ENCODE measurements at regions not wholly inside any gene's neighbourhood (a gene's known extent, or its start where the extent isn't known, plus 50 kb on each side); places are given as distances from the start of the nearest gene placed in this dataset.

GRCh38 chr5:39633057-39633456, 208.3 kb upstream of the DAB2 start:
- ChIA-PET POLR2A (no interaction called here), CTCF (no interaction called here)
- WGBS (ENCODE audit: insufficient coverage), result 100% methylated on average over 3 of the region's 4 CpGs

GRCh38 chr5:39631958-39632357, 207.2 kb upstream of the DAB2 start:
- Histone ChIP-seq H3K4me1 (ENCODE audit: control extremely low read depth in 1 of 4, control insufficient read depth in 4 of 4, insufficient read depth in 4 of 4, low read length in 3 of 4) (no peaks in the 10 kb centered on the region), H3K27me3 (replicated peaks in 2 of 5; ENCODE audit: control insufficient read depth in 4 of 5, insufficient read depth in 5 of 5, low read length in 4 of 5) (peaks cover 0 to 3% (median 0%) of the 10 kb centered on the region in 5 experiments), H3K27ac (ENCODE audit: insufficient read depth in 1 of 2, low read depth in 1 of 2, low read length in 2 of 2, poor library complexity in 1 of 2, severe bottlenecking in 2 of 2) (no peak overlapping the region), H3K9me3 (ENCODE audit: control extremely low read depth in 1 of 5, control insufficient read depth in 4 of 5, insufficient read depth in 2 of 5, low read depth in 1 of 5, low read length in 4 of 5) (no peaks in the 10 kb centered on the region), H3K4me3 (ENCODE audit: control insufficient read depth in 1 of 7, extremely low read depth in 1 of 7, insufficient read depth in 4 of 7, low read depth in 2 of 7, low read length in 6 of 7) (no peak overlapping the region), H3K36me3 (ENCODE audit: control insufficient read depth in 4 of 4, insufficient read depth in 4 of 4, low read length in 3 of 4) (no peaks in the 10 kb centered on the region)
- ChIA-PET POLR2A (no interaction called here), CTCF (no interaction called here)
- WGBS (ENCODE audit: insufficient coverage), result no CpG with 5 or more reads among the region's 1 CpG
- no peak for DNase-seq

More at GRCh38 chr5:39633057-39633456, 208.3 kb upstream of the DAB2 start:
- Histone ChIP-seq H3K36me3 (ENCODE audit: control insufficient read depth in 4 of 4, insufficient read depth in 4 of 4, low read length in 3 of 4) (no peaks in the 10 kb centered on the region), H3K9me3 (ENCODE audit: control extremely low read depth in 1 of 5, control insufficient read depth in 4 of 5, insufficient read depth in 2 of 5, low read depth in 1 of 5, low read length in 4 of 5) (no peaks in the 10 kb centered on the region), H3K4me3 (ENCODE audit: control insufficient read depth in 1 of 7, extremely low read depth in 1 of 7, insufficient read depth in 4 of 7, low read depth in 2 of 7, low read length in 6 of 7) (no peak overlapping the region), H3K27ac (ENCODE audit: insufficient read depth in 1 of 2, low read depth in 1 of 2, low read length in 2 of 2, poor library complexity in 1 of 2, severe bottlenecking in 2 of 2) (no peak overlapping the region), H3K27me3 (replicated peaks in 2 of 5; ENCODE audit: control insufficient read depth in 4 of 5, insufficient read depth in 5 of 5, low read length in 4 of 5) (peaks cover 0 to 3% (median 0%) of the 10 kb centered on the region in 5 experiments), H3K4me1 (ENCODE audit: control extremely low read depth in 1 of 4, control insufficient read depth in 4 of 4, insufficient read depth in 4 of 4, low read length in 3 of 4) (no peaks in the 10 kb centered on the region)
- DNase-seq, result no peak

- H3K27me3 ChIP-seq (replicated peaks in 2 of 5; ENCODE audit: control insufficient read depth in 4 of 5, insufficient read depth in 5 of 5, low read length in 4 of 5), result peaks cover 0 to 3% (median 0%) of the 10 kb centered on the region in 5 experiments
- 96% methylated on average over 4 of the region's 5 CpGs for WGBS (ENCODE audit: insufficient coverage)
- no peak overlapping the region for H3K27ac ChIP-seq (ENCODE audit: insufficient read depth in 1 of 2, low read depth in 1 of 2, low read length in 2 of 2, poor library complexity in 1 of 2, severe bottlenecking in 2 of 2)
- H3K4me1 ChIP-seq (ENCODE audit: control extremely low read depth in 1 of 4, control insufficient read depth in 4 of 4, insufficient read depth in 4 of 4, low read length in 3 of 4), result no peaks in the 10 kb centered on the region
- no peaks in the 10 kb centered on the region for H3K36me3 ChIP-seq (ENCODE audit: control insufficient read depth in 4 of 4, insufficient read depth in 4 of 4, low read length in 3 of 4)
- ChIA-PET POLR2A (no interaction called here), CTCF (no interaction called here)
- DNase-seq, result no peak
- H3K9me3 ChIP-seq (ENCODE audit: control extremely low read depth in 1 of 5, control insufficient read depth in 4 of 5, insufficient read depth in 2 of 5, low read depth in 1 of 5, low read length in 4 of 5), result no peaks in the 10 kb centered on the region
- no peak overlapping the region for H3K4me3 ChIP-seq (ENCODE audit: control insufficient read depth in 1 of 7, extremely low read depth in 1 of 7, insufficient read depth in 4 of 7, low read depth in 2 of 7, low read length in 6 of 7)
Observed at GRCh38 chr5:39629946-39630345, 205.2 kb upstream of the DAB2 start.

DNA sequence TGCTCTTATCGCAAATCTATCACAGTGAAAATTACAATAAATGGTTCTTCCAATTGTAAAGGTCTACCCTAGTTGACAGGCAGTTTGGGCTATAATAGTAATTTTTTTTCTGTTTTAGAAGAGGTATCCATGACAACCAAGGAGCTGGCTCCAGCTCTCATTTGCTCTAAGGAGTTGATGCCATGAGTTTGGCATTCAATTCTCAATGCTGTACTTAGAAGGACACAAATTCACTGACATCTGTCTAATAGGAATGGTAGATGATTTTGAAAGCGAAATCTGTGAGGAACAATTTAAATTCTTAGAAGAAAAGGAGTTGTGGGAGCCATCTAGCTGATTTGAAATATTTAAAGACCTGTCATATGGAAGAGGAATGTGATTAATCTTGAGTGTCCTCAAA, 203.6 kb upstream of the DAB2 start:
- DNase-seq, result no peak
- Histone ChIP-seq H3K36me3 (ENCODE audit: control insufficient read depth in 4 of 4, insufficient read depth in 4 of 4, low read length in 3 of 4) (no peaks in the 10 kb centered on the region), H3K27me3 (replicated peaks in 2 of 5; ENCODE audit: control insufficient read depth in 4 of 5, insufficient read depth in 5 of 5, low read length in 4 of 5) (peaks cover 0 to 3% (median 0%) of the 10 kb centered on the region in 5 experiments), H3K4me1 (ENCODE audit: control extremely low read depth in 1 of 4, control insufficient read depth in 4 of 4, insufficient read depth in 4 of 4, low read length in 3 of 4) (no peaks in the 10 kb centered on the region), H3K4me3 (ENCODE audit: control insufficient read depth in 1 of 7, extremely low read depth in 1 of 7, insufficient read depth in 4 of 7, low read depth in 2 of 7, low read length in 6 of 7) (no peak overlapping the region), H3K9me3 (ENCODE audit: control extremely low read depth in 1 of 5, control insufficient read depth in 4 of 5, insufficient read depth in 2 of 5, low read depth in 1 of 5, low read length in 4 of 5) (no peaks in the 10 kb centered on the region), H3K27ac (ENCODE audit: insufficient read depth in 1 of 2, low read depth in 1 of 2, low read length in 2 of 2, poor library complexity in 1 of 2, severe bottlenecking in 2 of 2) (no peak overlapping the region)
- 100% methylated on average over 1 of the region's 2 CpGs for WGBS (ENCODE audit: insufficient coverage)
- ChIA-PET CTCF (no interaction called here), POLR2A (no interaction called here)

- H3K27ac ChIP-seq (ENCODE audit: insufficient read depth in 1 of 2, low read depth in 1 of 2, low read length in 2 of 2, poor library complexity in 1 of 2, severe bottlenecking in 2 of 2), result no peak overlapping the region
- no peak for DNase-seq
- ChIA-PET CTCF (no interaction called here), POLR2A (no interaction called here)
- H3K4me1 ChIP-seq (ENCODE audit: control extremely low read depth in 1 of 4, control insufficient read depth in 4 of 4, insufficient read depth in 4 of 4, low read length in 3 of 4), result no peaks in the 10 kb centered on the region
- H3K36me3 ChIP-seq (ENCODE audit: control insufficient read depth in 4 of 4, insufficient read depth in 4 of 4, low read length in 3 of 4), result no peaks in the 10 kb centered on the region
- H3K9me3 ChIP-seq (ENCODE audit: control extremely low read depth in 1 of 5, control insufficient read depth in 4 of 5, insufficient read depth in 2 of 5, low read depth in 1 of 5, low read length in 4 of 5), result peaks cover 0 to 3% (median 0%) of the 10 kb centered on the region in 5 experiments
- WGBS (ENCODE audit: insufficient coverage), result no CpG with 5 or more reads among the region's 2 CpGs
- peaks cover 0 to 3% (median 0%) of the 10 kb centered on the region in 5 experiments for H3K27me3 ChIP-seq (replicated peaks in 2 of 5; ENCODE audit: control insufficient read depth in 4 of 5, insufficient read depth in 5 of 5, low read length in 4 of 5)
- H3K4me3 ChIP-seq (ENCODE audit: control insufficient read depth in 1 of 7, extremely low read depth in 1 of 7, insufficient read depth in 4 of 7, low read depth in 2 of 7, low read length in 6 of 7), result no peak overlapping the region
Observed at GRCh38 chr5:39624890-39625289, 200.1 kb upstream of the DAB2 start.

DNA sequence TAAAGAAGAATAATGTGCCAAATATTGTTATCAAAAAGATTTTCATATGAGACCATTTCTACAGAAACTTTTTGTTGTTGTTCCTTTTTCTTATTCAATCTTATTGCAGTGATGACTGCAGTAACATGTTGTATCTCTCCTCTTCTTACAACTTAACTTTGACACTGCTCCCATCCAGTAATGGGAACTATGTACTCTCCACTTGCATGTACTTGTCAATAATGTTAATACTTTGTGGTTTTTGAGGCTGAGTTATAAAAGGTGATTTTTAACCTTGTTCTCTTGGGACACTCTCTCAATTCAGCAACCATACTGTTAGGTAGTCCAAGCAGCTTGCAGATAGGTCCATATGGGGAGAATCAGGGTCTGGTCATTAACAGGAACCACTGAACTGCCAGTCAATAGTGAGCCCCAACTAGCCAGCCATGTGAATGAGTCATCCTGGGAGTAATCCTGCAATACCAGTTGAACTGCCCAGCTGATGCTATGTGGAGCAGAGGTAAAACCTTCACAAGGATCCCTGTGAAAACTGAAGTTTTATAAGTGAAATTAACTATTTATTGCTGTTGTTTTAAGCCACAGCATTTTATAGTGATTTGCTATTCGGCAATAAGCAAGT, 199.6 kb upstream of the DAB2 start:
- H3K4me1 ChIP-seq (ENCODE audit: control extremely low read depth in 1 of 4, control insufficient read depth in 4 of 4, insufficient read depth in 4 of 4, low read length in 3 of 4), result no peaks in the 10 kb centered on the region
- ChIA-PET POLR2A (no interaction called here), CTCF (no interaction called here)
- no peak overlapping the region for H3K27ac ChIP-seq (ENCODE audit: insufficient read depth in 1 of 2, low read depth in 1 of 2, low read length in 2 of 2, poor library complexity in 1 of 2, severe bottlenecking in 2 of 2)
- no peak for DNase-seq
- peaks cover 0 to 3% (median 0%) of the 10 kb centered on the region in 5 experiments for H3K27me3 ChIP-seq (replicated peaks in 2 of 5; ENCODE audit: control insufficient read depth in 4 of 5, insufficient read depth in 5 of 5, low read length in 4 of 5)
- H3K36me3 ChIP-seq (ENCODE audit: control insufficient read depth in 4 of 4, insufficient read depth in 4 of 4, low read length in 3 of 4), result no peaks in the 10 kb centered on the region
- H3K4me3 ChIP-seq (ENCODE audit: control insufficient read depth in 1 of 7, extremely low read depth in 1 of 7, insufficient read depth in 4 of 7, low read depth in 2 of 7, low read length in 6 of 7), result no peak overlapping the region
- WGBS (ENCODE audit: insufficient coverage), result no CpG with 5 or more reads among the region's 1 CpG
- peaks cover 0 to 3% (median 0%) of the 10 kb centered on the region in 5 experiments for H3K9me3 ChIP-seq (ENCODE audit: control extremely low read depth in 1 of 5, control insufficient read depth in 4 of 5, insufficient read depth in 2 of 5, low read depth in 1 of 5, low read length in 4 of 5)

DNA sequence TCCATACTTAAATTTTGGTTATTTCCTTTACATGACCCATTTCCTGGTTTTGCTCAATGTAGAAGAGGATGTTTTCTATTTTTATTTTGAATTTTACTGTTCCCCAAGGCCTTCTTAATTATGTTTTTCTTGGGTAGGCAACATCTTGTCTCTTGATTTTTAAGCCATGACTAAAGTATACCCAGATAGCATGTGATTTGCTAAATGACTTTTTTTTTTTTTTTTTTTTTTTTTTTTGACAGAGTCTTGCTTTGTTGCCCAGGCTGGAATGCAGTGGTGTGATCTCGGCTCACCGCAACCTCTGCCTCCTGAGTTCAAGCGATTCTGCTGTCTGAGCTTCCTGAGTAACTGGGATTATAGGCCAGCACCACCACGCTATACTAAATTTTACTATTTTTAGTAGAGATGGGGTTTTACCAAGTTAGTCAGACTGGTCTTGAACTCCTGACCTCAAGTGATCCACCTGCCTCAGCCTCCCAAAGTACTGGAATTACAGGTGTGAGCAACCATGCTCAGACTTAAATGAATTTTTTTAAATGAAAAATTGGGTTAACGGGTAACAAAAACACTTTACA, 198.6 kb upstream of the DAB2 start:
- WGBS (ENCODE audit: insufficient coverage), result no CpG with 5 or more reads among the region's 5 CpGs
- DNase-seq, result no peak
- Histone ChIP-seq H3K27me3 (replicated peaks in 2 of 5; ENCODE audit: control insufficient read depth in 4 of 5, insufficient read depth in 5 of 5, low read length in 4 of 5) (no peaks in the 10 kb centered on the region), H3K4me1 (ENCODE audit: control extremely low read depth in 1 of 4, control insufficient read depth in 4 of 4, insufficient read depth in 4 of 4, low read length in 3 of 4) (no peaks in the 10 kb centered on the region), H3K27ac (ENCODE audit: insufficient read depth in 1 of 2, low read depth in 1 of 2, low read length in 2 of 2, poor library complexity in 1 of 2, severe bottlenecking in 2 of 2) (no peak overlapping the region), H3K9me3 (ENCODE audit: control extremely low read depth in 1 of 5, control insufficient read depth in 4 of 5, insufficient read depth in 2 of 5, low read depth in 1 of 5, low read length in 4 of 5) (peaks cover 0 to 3% (median 0%) of the 10 kb centered on the region in 5 experiments), H3K4me3 (ENCODE audit: control insufficient read depth in 1 of 7, extremely low read depth in 1 of 7, insufficient read depth in 4 of 7, low read depth in 2 of 7, low read length in 6 of 7) (no peak overlapping the region), H3K36me3 (ENCODE audit: control insufficient read depth in 4 of 4, insufficient read depth in 4 of 4, low read length in 3 of 4) (no peaks in the 10 kb centered on the region)
- ChIA-PET CTCF (no interaction called here), POLR2A (no interaction called here)

Measured in common myeloid progenitor, CD34-positive (primary cell).